ENCODE measurements at regions not wholly inside any gene's neighbourhood (a gene's known extent, or its start where the extent isn't known, plus 50 kb on each side); places are given as distances from the start of the nearest gene placed in this dataset.
"Not testable (repeated sequence)": the region's sequence is repeated elsewhere in the genome, so short reads cannot be mapped to it uniquely, and the experiment has no call there.

DNA sequence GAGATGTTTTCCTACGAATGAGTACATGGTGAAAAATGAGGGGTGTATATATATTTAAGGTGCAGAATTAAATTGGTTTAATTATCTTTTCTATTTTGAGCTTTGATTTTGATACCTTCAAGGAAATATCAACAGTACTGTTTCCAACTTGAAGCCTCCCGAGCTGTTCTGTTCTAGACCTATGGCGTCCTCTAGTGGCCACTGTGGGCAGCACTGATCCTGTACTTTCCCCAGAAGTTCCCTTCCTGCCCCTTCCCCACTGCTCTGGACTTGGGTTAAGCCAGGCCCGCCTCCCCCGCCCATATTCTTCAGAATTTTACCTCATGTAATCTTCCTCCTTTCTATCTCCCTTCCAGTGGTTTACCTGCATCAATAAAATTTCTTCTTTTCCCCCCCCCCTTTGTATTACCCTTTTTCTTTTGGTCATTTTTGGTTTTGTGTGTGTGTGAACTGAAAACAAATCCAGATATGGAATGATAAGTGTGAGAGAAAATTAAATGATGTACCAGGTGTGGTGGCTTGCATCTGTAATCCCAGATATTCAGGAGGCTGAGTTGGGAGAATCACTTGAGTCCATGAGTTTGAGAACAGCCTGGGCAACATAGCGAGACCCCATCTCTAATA, 1643.5 kb downstream of the TP53TG3F start:
- DNase-seq (ENCODE audit: low read depth), result no peak
- H3K4me3 ChIP-seq (ENCODE audit: low read depth, low read length), result no peak overlapping the region
- TF ChIP-seq CTCF (conservative IDR thresholded peaks at IDR 0.05; ENCODE audit: low read depth, low read length), result no peak

DNA sequence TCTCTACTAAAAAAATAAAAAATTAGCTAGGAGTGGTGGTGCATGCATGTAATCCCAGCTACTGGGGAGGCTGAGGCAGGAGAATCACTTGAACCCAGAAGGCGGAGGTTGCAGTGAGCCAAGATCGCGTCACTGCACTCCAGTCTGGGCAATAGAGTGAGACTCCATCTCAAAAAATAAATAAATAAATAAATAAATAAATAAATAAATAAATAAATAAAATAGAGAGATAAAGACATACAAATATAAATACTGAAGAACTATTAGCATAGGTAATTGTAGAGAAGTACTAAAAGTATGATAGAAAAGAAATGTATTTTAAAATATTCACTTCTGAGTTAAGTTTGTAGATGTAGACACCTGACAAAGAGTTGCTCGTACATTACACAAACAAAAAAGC, 1652.4 kb downstream of the TP53TG3F start:
- not testable (repeated sequence) for H3K4me3 ChIP-seq (ENCODE audit: low read depth, low read length); DNase-seq (ENCODE audit: low read depth)

DNA sequence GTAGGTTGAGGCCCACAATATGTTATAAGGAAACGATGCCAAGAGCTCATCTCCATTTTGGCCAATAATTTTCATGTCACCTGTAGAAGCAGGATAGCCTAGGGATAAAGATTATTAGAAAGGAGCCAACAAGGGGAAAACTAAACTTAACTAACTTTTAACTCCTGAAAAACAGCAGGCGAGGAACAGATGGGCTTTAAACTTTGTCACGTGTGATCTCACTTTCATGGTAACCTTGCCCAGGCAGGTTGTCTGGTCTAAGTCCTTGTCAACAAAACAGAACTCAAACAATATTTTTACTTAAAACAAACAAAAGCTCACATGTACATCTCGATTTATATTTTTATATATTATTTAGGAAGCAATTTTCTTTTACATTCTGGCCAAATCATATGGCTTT, 1672.0 kb downstream of the TP53TG3F start:
- DNase-seq (ENCODE audit: low read depth), result no peak
- no peak for TF ChIP-seq CTCF (conservative IDR thresholded peaks at IDR 0.05; ENCODE audit: low read depth, low read length)
- no peak overlapping the region for H3K4me3 ChIP-seq (ENCODE audit: low read depth, low read length)

DNA sequence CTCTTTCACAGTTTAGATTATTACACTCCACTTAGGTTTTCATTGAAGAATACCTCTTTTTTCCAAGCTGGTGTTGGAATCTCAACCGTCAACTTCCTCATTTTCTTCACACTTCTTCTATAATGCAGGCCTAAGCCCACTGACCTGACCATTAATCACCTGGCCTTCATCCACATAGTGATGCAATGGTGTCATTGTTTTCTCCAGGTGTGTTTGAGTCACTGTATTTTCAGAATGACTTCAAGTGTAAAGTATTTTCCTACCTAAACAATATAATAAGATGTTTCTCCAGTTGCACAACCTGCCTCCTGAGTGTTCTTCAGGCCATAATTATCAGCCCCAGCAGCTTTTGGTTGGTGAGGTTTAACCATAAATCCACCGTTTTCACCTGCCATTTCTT, 1675.1 kb downstream of the TP53TG3F start:
- no peak for TF ChIP-seq CTCF (conservative IDR thresholded peaks at IDR 0.05; ENCODE audit: low read depth, low read length)
- H3K4me3 ChIP-seq (ENCODE audit: low read depth, low read length), result no peak overlapping the region
- no peak for DNase-seq (ENCODE audit: low read depth)

- no peak overlapping the region for H3K4me3 ChIP-seq (ENCODE audit: low read depth, low read length)
- DNase-seq (ENCODE audit: low read depth), result no peak
- no peak for TF ChIP-seq CTCF (conservative IDR thresholded peaks at IDR 0.05; ENCODE audit: low read depth, low read length)
These were observed 1681.0 kb downstream of the TP53TG3F start for GRCh38 chr16:35140293-35140986.

GRCh38 chr16:35141303-35141702, 1681.9 kb downstream of the TP53TG3F start:
- no peak for TF ChIP-seq CTCF (conservative IDR thresholded peaks at IDR 0.05; ENCODE audit: low read depth, low read length)
- DNase-seq (ENCODE audit: low read depth), result no peak
- H3K4me3 ChIP-seq (ENCODE audit: low read depth, low read length), result no peak overlapping the region

DNA sequence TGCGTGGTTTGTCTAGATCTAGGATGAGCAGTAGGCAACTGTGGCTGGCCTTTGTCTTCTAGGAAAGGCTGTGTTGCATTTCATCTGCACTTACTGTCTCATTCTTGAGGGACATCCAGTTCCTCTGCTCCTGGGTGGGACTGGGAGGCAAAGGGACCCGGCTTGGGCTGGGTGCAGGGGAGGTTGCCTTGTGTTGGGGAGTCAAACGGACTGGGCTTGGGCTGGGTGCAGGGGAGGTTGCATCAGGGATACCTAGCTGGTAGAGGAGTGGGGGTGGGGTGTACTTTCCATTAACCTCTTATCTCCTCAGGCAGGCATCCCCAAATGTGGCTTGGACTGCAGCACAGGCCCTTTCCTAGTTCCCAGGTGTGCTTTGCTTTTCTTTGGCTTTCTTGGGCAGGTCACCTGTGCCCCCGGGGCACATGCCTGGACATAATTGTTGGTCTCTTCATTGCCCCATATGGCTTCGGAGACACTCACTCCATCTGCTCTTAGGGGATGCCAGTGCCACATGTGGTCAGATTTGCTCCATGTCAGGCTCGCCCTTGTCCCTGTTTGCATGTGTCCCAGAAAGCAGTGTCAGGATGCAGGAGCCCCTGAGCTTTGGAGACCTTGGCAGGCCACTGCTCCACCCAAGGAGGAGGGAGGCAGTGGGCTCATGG, 1682.9 kb downstream of the TP53TG3F start:
- no peak for DNase-seq (ENCODE audit: low read depth)
- no peak for TF ChIP-seq CTCF (conservative IDR thresholded peaks at IDR 0.05; ENCODE audit: low read depth, low read length)
- H3K4me3 ChIP-seq (ENCODE audit: low read depth, low read length), result no peak overlapping the region
